Naive B cell (primary cell): ENCODE measurements at regions not wholly inside any gene's neighbourhood (a gene's known extent, or its start where the extent isn't known, plus 50 kb on each side); places are given as distances from the start of the nearest gene placed in this dataset.
A peak's percentile ranks its signal among the peaks of the same experiment; 100 is the strongest.

Source experiments
- ATAC-seq, 2 donors: fragments of 150-1000 bp; cut with Tn5 transposase; 2 replicates each; pipeline ENCODE4 v1.10.0; 2021; ENCODE audit warnings: low read depth in 2 of 2, mild to moderate bottlenecking in 2 of 2, moderate library complexity in 2 of 2
- DNase-seq: peaks from one replicate; pipeline ENCODE4 v3.0.0; 2022
- H3K27ac Mint-ChIP-seq, 6 donors: one replicate each; pipeline ENCODE4 v1.8.0; 2020 to 2022; ENCODE audit warnings: mild to moderate bottlenecking in 6 of 6, mixed read lengths in 6 of 6, moderate library complexity in 5 of 6, inconsistent platforms in 2 of 6
- H3K27me3 Mint-ChIP-seq, 3 donors: one replicate each; pipeline ENCODE4 v1.8.0; 2021 to 2022; ENCODE audit warnings: mixed read lengths in 3 of 3, mild to moderate bottlenecking in 1 of 3
- H3K36me3 Mint-ChIP-seq, 2 donors: one replicate each; pipeline ENCODE4 v1.8.0; 2020 to 2022; ENCODE audit warnings: mixed read lengths in 2 of 2, inconsistent platforms in 1 of 2, mild to moderate bottlenecking in 1 of 2
- H3K4me1 Mint-ChIP-seq, 3 donors: one replicate each; pipeline ENCODE4 v1.8.0; 2020 to 2022; ENCODE audit warnings: mixed read lengths in 3 of 3, inconsistent platforms in 1 of 3, mild to moderate bottlenecking in 1 of 3, moderate library complexity in 1 of 3
- H3K4me3 Mint-ChIP-seq, 8 donors: one replicate each; pipeline ENCODE4 v1.8.0; 2020 to 2022; ENCODE audit warnings: mild to moderate bottlenecking in 8 of 8, mixed read lengths in 8 of 8, moderate library complexity in 8 of 8, inconsistent platforms in 2 of 8
- H3K9me3 Mint-ChIP-seq, 7 donors: one replicate each; pipeline ENCODE4 v1.8.0; 2020 to 2022; ENCODE audit warnings: mixed read lengths in 7 of 7, mild to moderate bottlenecking in 5 of 7, inconsistent platforms in 2 of 7, moderate library complexity in 1 of 7

GRCh38 chr10:45180946-45181875 lies 134.2 kb downstream of the OR13A1 start:
- DNase-seq = no peak
- Mint-ChIP-seq H3K36me3 (no peaks in the 10 kb centered on the region), H3K27me3 (peaks cover 0 to 19% (median 5%) of the 10 kb centered on the region in 3 donors), H3K4me3 (no peak overlapping the region), H3K9me3 (peaks cover 0 to 2% (median 0%) of the 10 kb centered on the region in 7 donors), H3K27ac (peak overlapping the region in 1 of 6 donors; percentile 36), H3K4me1 (no peaks in the 10 kb centered on the region)
- no peak for ATAC-seq

GRCh38 chr10:45183174-45183573 lies 132.2 kb downstream of the OR13A1 start:
- no peaks in the 10 kb centered on the region for H3K4me1 Mint-ChIP-seq
- no peak for ATAC-seq
- no peak overlapping the region for H3K27ac Mint-ChIP-seq

GRCh38 chr10:45197816-45198485 lies 117.5 kb downstream of the OR13A1 start:
- no peaks in the 10 kb centered on the region for H3K4me1 Mint-ChIP-seq
- no peaks in the 10 kb centered on the region for H3K9me3 Mint-ChIP-seq
- H3K27me3 Mint-ChIP-seq = peaks cover 0 to 9% (median 4%) of the 10 kb centered on the region in 3 donors
- H3K27ac Mint-ChIP-seq = peak overlapping the region in 1 of 6 donors; percentile 4
- H3K36me3 Mint-ChIP-seq = no peaks in the 10 kb centered on the region
- ATAC-seq (no peak), DNase-seq (no peak)
- H3K4me3 Mint-ChIP-seq = no peak overlapping the region

More at GRCh38 chr10:45183174-45183573, 132.2 kb downstream of the OR13A1 start:
- Mint-ChIP-seq H3K36me3 (no peaks in the 10 kb centered on the region), H3K27me3 (peaks cover 0 to 19% (median 5%) of the 10 kb centered on the region in 3 donors), H3K9me3 (peaks cover 0 to 2% (median 0%) of the 10 kb centered on the region in 7 donors), H3K4me3 (no peak overlapping the region)
- no peak for DNase-seq

- no peak overlapping the region for H3K4me3 Mint-ChIP-seq
- DNase-seq (no peak), ATAC-seq (no peak)
- no peaks in the 10 kb centered on the region for H3K9me3 Mint-ChIP-seq
- H3K27ac Mint-ChIP-seq = no peak overlapping the region
- H3K4me1 Mint-ChIP-seq = no peaks in the 10 kb centered on the region
- no peaks in the 10 kb centered on the region for H3K36me3 Mint-ChIP-seq
- peaks cover 0 to 10% (median 4%) of the 10 kb centered on the region in 3 donors for H3K27me3 Mint-ChIP-seq
Observed at GRCh38 chr10:45198486-45199204, 116.8 kb downstream of the OR13A1 start.

GRCh38 chr10:45199205-45199740 lies 116.1 kb downstream of the OR13A1 start:
- ATAC-seq (no peak), DNase-seq (no peak)
- Mint-ChIP-seq H3K9me3 (no peaks in the 10 kb centered on the region), H3K27ac (no peak overlapping the region), H3K36me3 (no peaks in the 10 kb centered on the region), H3K4me1 (no peaks in the 10 kb centered on the region), H3K4me3 (no peak overlapping the region), H3K27me3 (peaks cover 4 to 10% (median 5%) of the 10 kb centered on the region in 3 donors)

- peaks cover 7 to 13% (median 11%) of the 10 kb centered on the region in 3 donors for H3K27me3 Mint-ChIP-seq
- no peak overlapping the region for H3K27ac Mint-ChIP-seq
- ATAC-seq (no peak), DNase-seq (no peak)
- no peaks in the 10 kb centered on the region for H3K4me1 Mint-ChIP-seq
- H3K9me3 Mint-ChIP-seq = no peaks in the 10 kb centered on the region
- no peaks in the 10 kb centered on the region for H3K36me3 Mint-ChIP-seq
- no peak overlapping the region for H3K4me3 Mint-ChIP-seq
Observed at GRCh38 chr10:45201271-45201670, 114.1 kb downstream of the OR13A1 start.

- H3K4me1 Mint-ChIP-seq = no peaks in the 10 kb centered on the region
- ATAC-seq (no peak), DNase-seq (no peak)
- H3K36me3 Mint-ChIP-seq = no peaks in the 10 kb centered on the region
- no peak overlapping the region for H3K4me3 Mint-ChIP-seq
- H3K9me3 Mint-ChIP-seq = no peaks in the 10 kb centered on the region
- no peak overlapping the region for H3K27ac Mint-ChIP-seq
- peaks cover 14 to 22% (median 16%) of the 10 kb centered on the region in 3 donors for H3K27me3 Mint-ChIP-seq
Observed at GRCh38 chr10:45202242-45202641, 113.2 kb downstream of the OR13A1 start.

GRCh38 chr10:45204954-45205775 lies 110.2 kb downstream of the OR13A1 start:
- Mint-ChIP-seq H3K4me3 (no peak overlapping the region), H3K27ac (no peak overlapping the region), H3K36me3 (peaks cover 0 to 13% of the 10 kb centered on the region in 2 donors), H3K9me3 (peaks cover 0 to 5% (median 0%) of the 10 kb centered on the region in 7 donors), H3K27me3 (peaks cover 28 to 51% (median 45%) of the 10 kb centered on the region in 3 donors), H3K4me1 (no peaks in the 10 kb centered on the region)
- DNase-seq = no peak
- ATAC-seq = no peak

- Mint-ChIP-seq H3K4me1 (no peaks in the 10 kb centered on the region), H3K4me3 (no peak overlapping the region), H3K36me3 (peaks cover 0 to 13% of the 10 kb centered on the region in 2 donors), H3K27ac (no peak overlapping the region), H3K9me3 (peaks cover 0 to 5% (median 0%) of the 10 kb centered on the region in 7 donors), H3K27me3 (peaks cover 26 to 48% (median 46%) of the 10 kb centered on the region in 3 donors)
- no peak for DNase-seq
- ATAC-seq = no peak
Observed at GRCh38 chr10:45209888-45210287, 105.5 kb downstream of the OR13A1 start.

- Mint-ChIP-seq H3K4me1 (no peaks in the 10 kb centered on the region), H3K27ac (peak overlapping the region in 1 of 6 donors; percentile 17), H3K27me3 (peaks cover 21 to 42% (median 40%) of the 10 kb centered on the region in 3 donors), H3K36me3 (peaks cover 0 to 13% of the 10 kb centered on the region in 2 donors), H3K9me3 (peaks cover 0 to 5% (median 0%) of the 10 kb centered on the region in 7 donors), H3K4me3 (no peak overlapping the region)
- DNase-seq (no peak), ATAC-seq (no peak)
Observed at GRCh38 chr10:45211576-45211975, 103.8 kb downstream of the OR13A1 start.

- Mint-ChIP-seq H3K4me3 (no peak overlapping the region), H3K36me3 (no peaks in the 10 kb centered on the region), H3K4me1 (no peaks in the 10 kb centered on the region), H3K27me3 (peaks cover 0 to 10% (median 0%) of the 10 kb centered on the region in 3 donors), H3K27ac (no peak overlapping the region), H3K9me3 (no peaks in the 10 kb centered on the region)
- ATAC-seq (no peak), DNase-seq (no peak)
Observed at GRCh38 chr10:45219416-45219815, 96.0 kb downstream of the OR13A1 start.

- Mint-ChIP-seq H3K9me3 (no peaks in the 10 kb centered on the region), H3K36me3 (no peaks in the 10 kb centered on the region), H3K4me1 (no peaks in the 10 kb centered on the region), H3K4me3 (no peak overlapping the region), H3K27ac (no peak overlapping the region), H3K27me3 (peaks cover 0 to 10% (median 7%) of the 10 kb centered on the region in 3 donors)
- DNase-seq = no peak
- ATAC-seq = no peak
Observed at GRCh38 chr10:45220931-45221330, 94.5 kb downstream of the OR13A1 start.
